ENCODE measurements at regions not wholly inside any gene's neighbourhood (a gene's known extent, or its start where the extent isn't known, plus 50 kb on each side); places are given as distances from the start of the nearest gene placed in this dataset.
"Not testable (repeated sequence)": the region's sequence is repeated elsewhere in the genome, so short reads cannot be mapped to it uniquely, and the experiment has no call there.

GRCh38 chr11:29448246-29448877, 568.5 kb downstream of the KCNA4 start:
- no peak for TF ChIP-seq EZH2 (IDR thresholded peaks at IDR 0.05; ENCODE audit: insufficient read depth, low read length)
- peak; percentile 85 for TF ChIP-seq CTCF (IDR thresholded peaks at IDR 0.05; ENCODE audit: insufficient read depth, low read depth, low read length)
- no peaks in the 10 kb centered on the region for H3K27me3 Mint-ChIP-seq (ENCODE audit: low read depth, unreplicated experiment)
- H3K4me1 ChIP-seq (ENCODE audit: insufficient read depth, low read length): peaks cover 7% of the 10 kb centered on the region
- H4K20me1 ChIP-seq (ENCODE audit: insufficient read depth, low read length): no peaks in the 10 kb centered on the region
- H3K79me2 ChIP-seq (ENCODE audit: insufficient read depth, low read length): no peaks in the 10 kb centered on the region
- no peak overlapping the region for H3K4me3 Mint-ChIP-seq (ENCODE audit: unreplicated experiment)
- DNase-seq (ENCODE audit: low read depth): no peak
- no peaks in the 10 kb centered on the region for H3K27me3 ChIP-seq (ENCODE audit: insufficient read depth, low read length)
- no peak overlapping the region for H3K4me3 ChIP-seq (ENCODE audit: insufficient read depth, low read depth, low read length)
- H3K36me3 Mint-ChIP-seq (ENCODE audit: low read depth, unreplicated experiment): no peaks in the 10 kb centered on the region
- peaks cover 2% of the 10 kb centered on the region for H3K9me3 Mint-ChIP-seq (ENCODE audit: unreplicated experiment)
- H3K9me3 ChIP-seq (ENCODE audit: insufficient read depth, low read depth, low read length): no peaks in the 10 kb centered on the region
- FAIRE-seq: no peak
- no peak overlapping the region for H3K27ac ChIP-seq (ENCODE audit: low read depth, low read length)
- no peak overlapping the region for H3K4me2 ChIP-seq (ENCODE audit: low read length)
- H3K27ac Mint-ChIP-seq (ENCODE audit: unreplicated experiment): no peak overlapping the region
- H3K4me1 Mint-ChIP-seq (ENCODE audit: low read depth, unreplicated experiment): peaks cover 23% of the 10 kb centered on the region
- no peak overlapping the region for H3K9ac ChIP-seq (ENCODE audit: low read length)
- no peaks in the 10 kb centered on the region for H3K36me3 ChIP-seq (ENCODE audit: insufficient read depth, low read length)
- H2AFZ ChIP-seq (ENCODE audit: low read depth, low read length): no peak overlapping the region

- no peak overlapping the region for H3K4me3 Mint-ChIP-seq (ENCODE audit: unreplicated experiment)
- H3K27ac Mint-ChIP-seq (ENCODE audit: unreplicated experiment): no peak overlapping the region
- H3K9me3 Mint-ChIP-seq (ENCODE audit: unreplicated experiment): peaks cover 2% of the 10 kb centered on the region
- no peaks in the 10 kb centered on the region for H3K27me3 Mint-ChIP-seq (ENCODE audit: low read depth, unreplicated experiment)
- TF ChIP-seq EZH2 (IDR thresholded peaks at IDR 0.05; ENCODE audit: insufficient read depth, low read length) (no peak), CTCF (IDR thresholded peaks at IDR 0.05; ENCODE audit: insufficient read depth, low read depth, low read length) (no peak)
- H3K36me3 ChIP-seq (ENCODE audit: insufficient read depth, low read length): no peaks in the 10 kb centered on the region
- H3K79me2 ChIP-seq (ENCODE audit: insufficient read depth, low read length): no peaks in the 10 kb centered on the region
- H3K4me3 ChIP-seq (ENCODE audit: insufficient read depth, low read depth, low read length): no peak overlapping the region
- H2AFZ ChIP-seq (ENCODE audit: low read depth, low read length): no peak overlapping the region
- no peaks in the 10 kb centered on the region for H3K9me3 ChIP-seq (ENCODE audit: insufficient read depth, low read depth, low read length)
- H3K4me1 ChIP-seq (ENCODE audit: insufficient read depth, low read length): peaks cover 7% of the 10 kb centered on the region
- no peaks in the 10 kb centered on the region for H4K20me1 ChIP-seq (ENCODE audit: insufficient read depth, low read length)
- no peak overlapping the region for H3K9ac ChIP-seq (ENCODE audit: low read length)
- H3K27ac ChIP-seq (ENCODE audit: low read depth, low read length): no peak overlapping the region
- no peak overlapping the region for H3K4me2 ChIP-seq (ENCODE audit: low read length)
- no peak for DNase-seq (ENCODE audit: low read depth)
- no peaks in the 10 kb centered on the region for H3K36me3 Mint-ChIP-seq (ENCODE audit: low read depth, unreplicated experiment)
- peaks cover 21% of the 10 kb centered on the region for H3K4me1 Mint-ChIP-seq (ENCODE audit: low read depth, unreplicated experiment)
- no peak for FAIRE-seq
- H3K27me3 ChIP-seq (ENCODE audit: insufficient read depth, low read length): no peaks in the 10 kb centered on the region
Measured at GRCh38 chr11:29447821-29448220, 569.0 kb downstream of the KCNA4 start.

GRCh38 chr11:29446132-29446531, 570.7 kb downstream of the KCNA4 start:
- no peaks in the 10 kb centered on the region for H3K79me2 ChIP-seq (ENCODE audit: insufficient read depth, low read length)
- no peak overlapping the region for H3K4me2 ChIP-seq (ENCODE audit: low read length)
- Mint-ChIP-seq H3K4me3 (ENCODE audit: unreplicated experiment) (no peak overlapping the region), H3K27me3 (ENCODE audit: low read depth, unreplicated experiment) (no peaks in the 10 kb centered on the region), H3K4me1 (ENCODE audit: low read depth, unreplicated experiment) (peaks cover 6% of the 10 kb centered on the region), H3K36me3 (ENCODE audit: low read depth, unreplicated experiment) (peaks cover 2% of the 10 kb centered on the region), H3K9me3 (ENCODE audit: unreplicated experiment) (peaks cover 2% of the 10 kb centered on the region), H3K27ac (ENCODE audit: unreplicated experiment) (no peak overlapping the region)
- FAIRE-seq (no peak), DNase-seq (ENCODE audit: low read depth) (no peak)
- H3K9ac ChIP-seq (ENCODE audit: low read length): no peak overlapping the region
- TF ChIP-seq CTCF (IDR thresholded peaks at IDR 0.05; ENCODE audit: insufficient read depth, low read depth, low read length) (no peak), EZH2 (IDR thresholded peaks at IDR 0.05; ENCODE audit: insufficient read depth, low read length) (no peak)
- H4K20me1 ChIP-seq (ENCODE audit: insufficient read depth, low read length): no peaks in the 10 kb centered on the region
- H3K36me3 ChIP-seq (ENCODE audit: insufficient read depth, low read length): no peaks in the 10 kb centered on the region
- H3K27me3 ChIP-seq (ENCODE audit: insufficient read depth, low read length): no peaks in the 10 kb centered on the region
- no peak overlapping the region for H3K4me3 ChIP-seq (ENCODE audit: insufficient read depth, low read depth, low read length)
- no peaks in the 10 kb centered on the region for H3K9me3 ChIP-seq (ENCODE audit: insufficient read depth, low read depth, low read length)
- H3K4me1 ChIP-seq (ENCODE audit: insufficient read depth, low read length): no peaks in the 10 kb centered on the region
- no peak overlapping the region for H2AFZ ChIP-seq (ENCODE audit: low read depth, low read length)
- no peak overlapping the region for H3K27ac ChIP-seq (ENCODE audit: low read depth, low read length)

GRCh38 chr11:29445191-29445590, 571.6 kb downstream of the KCNA4 start:
- H3K36me3 ChIP-seq (ENCODE audit: insufficient read depth, low read length); H3K27me3 Mint-ChIP-seq (ENCODE audit: low read depth, unreplicated experiment); H3K9me3 Mint-ChIP-seq (ENCODE audit: unreplicated experiment); FAIRE-seq; H3K4me2 ChIP-seq (ENCODE audit: low read length); H3K79me2 ChIP-seq (ENCODE audit: insufficient read depth, low read length); H3K4me3 ChIP-seq (ENCODE audit: insufficient read depth, low read depth, low read length); H3K9me3 ChIP-seq (ENCODE audit: insufficient read depth, low read depth, low read length); H3K4me1 ChIP-seq (ENCODE audit: insufficient read depth, low read length); H4K20me1 ChIP-seq (ENCODE audit: insufficient read depth, low read length); H3K27ac ChIP-seq (ENCODE audit: low read depth, low read length); H3K36me3 Mint-ChIP-seq (ENCODE audit: low read depth, unreplicated experiment); H3K27me3 ChIP-seq (ENCODE audit: insufficient read depth, low read length); H3K4me1 Mint-ChIP-seq (ENCODE audit: low read depth, unreplicated experiment); H3K4me3 Mint-ChIP-seq (ENCODE audit: unreplicated experiment); DNase-seq (ENCODE audit: low read depth); H3K9ac ChIP-seq (ENCODE audit: low read length); H2AFZ ChIP-seq (ENCODE audit: low read depth, low read length); H3K27ac Mint-ChIP-seq (ENCODE audit: unreplicated experiment): not testable (repeated sequence)
